Erythroblast (primary cell): ENCODE measurements at regions not wholly inside any gene's neighbourhood (a gene's known extent, or its start where the extent isn't known, plus 50 kb on each side); places are given as distances from the start of the nearest gene placed in this dataset.

ENCODE experiments used
- GATA1 ChIP-seq: IDR thresholded peaks from 2 replicates; pipeline ENCODE4 v1.6.1; 2011; ENCODE audit warnings: low read depth, mild to moderate bottlenecking, control low read depth, low read length, moderate library complexity
- POLR2A ChIP-seq: IDR thresholded peaks from 2 replicates; pipeline ENCODE4 v1.6.1; 2011; ENCODE audit warnings: mild to moderate bottlenecking, low read length

- TF ChIP-seq POLR2A (no peak), GATA1 (no peak)
Measured at GRCh38 chr14:50023671-50024490, 92.5 kb downstream of the VCPKMT start.
